HG03354 (cell line): ENCODE measurements at regions not wholly inside any gene's neighbourhood (a gene's known extent, or its start where the extent isn't known, plus 50 kb on each side); places are given as distances from the start of the nearest gene placed in this dataset.
"Not testable (repeated sequence)": the region's sequence is repeated elsewhere in the genome, so short reads cannot be mapped to it uniquely, and the experiment has no call there.

ENCODE experiments used
- ATAC-seq: cut with Tn5 transposase; IDR thresholded peaks from one replicate; pipeline ENCODE4 v1.9.1; 2021; ENCODE audit warnings: mild to moderate bottlenecking; ENCODE audit not compliant: unreplicated experiment, poor library complexity, severe bottlenecking

DNA sequence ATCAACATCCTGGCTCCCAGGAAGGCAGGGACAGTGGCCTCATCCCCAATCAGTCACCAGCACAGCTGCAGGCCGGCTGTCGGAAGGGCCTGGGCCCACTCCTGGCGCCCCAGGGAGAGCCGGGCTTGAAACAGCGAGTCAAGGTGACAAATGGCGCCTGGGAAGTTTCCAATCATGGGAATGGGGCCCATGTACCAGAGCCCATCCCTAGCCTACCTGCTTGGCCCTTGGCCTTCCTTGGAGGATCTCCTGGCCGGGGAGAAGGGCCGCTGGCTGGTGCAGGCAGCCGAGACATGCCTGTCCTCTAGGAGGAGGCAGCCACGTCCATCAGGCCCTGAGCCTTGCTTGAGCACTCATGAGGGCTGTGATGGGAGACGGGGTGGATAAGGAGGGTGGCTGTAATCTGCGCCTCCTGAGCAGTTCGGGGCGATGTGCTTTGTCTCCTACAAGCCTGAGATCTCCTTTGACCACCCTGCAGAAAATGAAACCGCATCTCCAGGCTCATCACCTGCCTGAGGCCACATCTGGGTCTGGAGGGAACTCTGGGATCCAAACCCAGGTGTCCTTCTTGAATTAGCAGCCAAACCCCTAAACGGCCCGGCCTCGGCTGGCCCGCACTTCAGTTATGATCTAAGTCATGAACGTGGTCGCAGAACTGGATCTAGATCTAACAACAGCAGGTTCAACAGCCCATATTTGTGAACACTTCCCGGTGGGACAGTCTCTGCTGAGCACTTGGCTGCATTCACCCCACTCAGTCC is 862.0 kb downstream of the TBC1D22A start:
- no peak for ATAC-seq

DNA sequence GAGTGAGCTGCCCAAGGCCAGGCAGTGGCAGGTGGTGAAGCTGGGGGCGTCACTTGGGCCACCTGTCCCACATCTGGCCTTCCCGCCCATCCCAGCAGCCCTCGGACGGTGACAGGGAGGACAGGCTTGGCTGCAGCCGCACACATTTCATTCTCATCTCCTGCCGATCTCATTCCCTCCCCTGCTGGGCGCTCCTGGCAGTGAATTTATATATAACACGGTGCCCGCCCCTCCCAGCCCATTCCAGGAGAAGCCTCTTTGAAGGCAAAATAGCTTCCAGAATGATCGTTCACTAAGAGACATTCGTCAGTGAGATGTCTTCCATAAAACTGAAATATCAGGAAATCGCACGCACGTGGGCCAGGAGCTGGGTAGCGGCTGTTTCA is 861.3 kb downstream of the TBC1D22A start:
- no peak for ATAC-seq

DNA sequence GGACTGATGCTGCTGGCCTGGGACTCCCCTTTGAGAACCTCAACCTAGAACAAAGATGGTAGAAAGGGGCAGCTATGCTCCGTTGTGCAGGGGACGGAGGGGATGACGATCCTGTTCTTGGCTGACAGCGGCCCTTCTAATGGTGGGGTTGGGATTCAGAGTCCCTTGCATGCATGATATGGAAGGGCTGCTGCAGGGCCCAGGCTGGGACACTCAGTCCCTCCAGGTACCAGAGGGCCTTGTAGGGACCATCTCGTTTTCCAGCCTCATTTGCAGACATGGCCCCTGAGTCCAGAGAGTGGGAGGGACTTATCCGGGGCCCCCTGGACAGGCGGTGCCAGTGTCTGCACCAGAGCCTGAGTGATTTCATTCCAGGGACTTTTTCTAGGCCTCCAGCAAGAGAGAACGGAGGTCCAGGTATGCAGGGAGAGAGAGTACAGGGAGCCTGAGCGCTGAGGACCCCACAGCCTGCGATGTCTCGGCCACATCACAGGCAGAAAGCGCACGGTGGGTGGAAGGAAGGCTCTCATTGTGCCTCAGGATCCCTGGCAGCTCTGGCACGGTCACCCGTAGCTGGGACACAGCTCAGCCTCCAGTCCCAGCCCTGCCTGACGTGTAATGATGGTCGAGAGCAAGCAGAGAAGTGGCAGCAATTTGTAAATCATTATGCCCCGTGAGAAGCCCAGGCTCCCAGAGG is 860.8 kb downstream of the TBC1D22A start:
- ATAC-seq = no peak

DNA sequence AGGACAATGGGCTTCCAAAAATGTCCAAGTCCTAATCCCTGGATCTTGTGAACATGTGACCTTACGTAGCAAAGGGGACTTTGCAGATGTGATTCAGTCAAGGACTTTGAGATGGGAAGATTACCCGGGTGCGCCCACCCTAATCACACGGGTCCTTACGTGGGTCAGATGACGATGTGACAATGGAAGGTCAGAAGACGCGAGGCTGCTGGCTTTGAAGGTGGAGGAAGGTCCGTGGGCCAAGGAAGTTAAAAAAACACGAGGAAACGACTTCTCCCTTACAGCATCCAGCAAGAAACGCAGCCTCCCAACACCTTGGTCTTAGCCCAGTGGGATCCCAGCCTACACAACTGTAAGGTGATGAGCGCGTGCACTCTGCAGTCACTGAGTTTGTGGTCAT is 860.1 kb downstream of the TBC1D22A start:
- ATAC-seq = no peak

DNA sequence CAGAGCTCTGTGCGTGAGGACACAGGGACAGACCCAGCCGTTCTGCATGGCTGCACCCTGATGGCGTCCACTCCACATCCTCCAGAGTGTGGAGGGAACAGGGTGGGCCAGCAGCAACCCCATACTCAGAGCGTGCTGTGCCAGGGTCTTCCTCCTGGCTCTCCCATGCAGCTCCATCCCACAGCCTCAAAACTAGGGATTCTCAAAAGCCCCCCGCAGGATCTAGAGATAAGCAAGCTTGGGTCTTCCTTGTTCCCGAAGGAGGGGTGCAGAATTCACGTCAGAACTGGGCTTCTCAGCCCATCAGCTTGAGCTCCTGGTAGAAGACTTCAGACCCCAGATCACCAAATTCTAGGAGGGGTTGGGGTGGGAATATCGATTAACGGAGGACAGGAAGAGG is 858.8 kb downstream of the TBC1D22A start:
- no peak for ATAC-seq

DNA sequence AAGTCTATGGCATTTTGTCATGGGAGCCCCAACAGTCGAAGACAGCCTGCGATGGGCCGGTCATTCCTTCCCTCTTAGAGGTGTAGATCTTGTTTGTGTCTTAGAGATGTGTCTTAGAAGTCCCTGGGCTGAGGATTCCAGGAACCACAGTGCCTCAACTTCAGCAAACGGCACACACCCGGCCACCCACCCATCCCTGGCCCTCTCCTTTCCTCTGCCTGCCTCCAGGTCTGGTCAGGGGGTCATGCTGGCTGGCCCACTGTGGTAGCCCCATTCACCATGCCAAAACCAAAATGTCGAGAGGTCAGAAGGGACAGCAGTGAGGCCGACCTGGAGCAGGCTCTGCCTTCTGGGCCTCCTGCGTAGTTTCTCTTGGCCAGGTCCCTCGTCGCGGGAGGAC is 857.9 kb downstream of the TBC1D22A start:
- ATAC-seq = no peak

DNA sequence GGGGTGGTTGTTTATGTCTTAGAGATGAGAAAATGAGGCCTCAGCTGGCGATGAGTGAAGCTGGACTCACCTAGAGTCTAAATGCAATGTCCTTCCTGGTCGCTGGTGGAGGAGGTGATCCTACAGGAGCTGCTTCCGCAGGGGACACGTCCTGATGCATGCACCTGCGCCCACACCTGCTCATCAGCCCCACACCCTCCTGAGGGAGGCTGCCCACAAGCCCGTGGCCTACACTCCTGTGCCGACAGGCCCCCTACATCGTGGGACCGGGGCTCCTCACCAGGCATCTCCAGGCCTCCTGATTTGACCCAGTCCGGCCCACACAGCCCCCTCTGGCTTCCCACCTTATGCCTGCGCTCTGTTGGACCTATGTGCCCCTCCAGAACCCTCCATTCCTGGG is 857.2 kb downstream of the TBC1D22A start:
- no peak for ATAC-seq

DNA sequence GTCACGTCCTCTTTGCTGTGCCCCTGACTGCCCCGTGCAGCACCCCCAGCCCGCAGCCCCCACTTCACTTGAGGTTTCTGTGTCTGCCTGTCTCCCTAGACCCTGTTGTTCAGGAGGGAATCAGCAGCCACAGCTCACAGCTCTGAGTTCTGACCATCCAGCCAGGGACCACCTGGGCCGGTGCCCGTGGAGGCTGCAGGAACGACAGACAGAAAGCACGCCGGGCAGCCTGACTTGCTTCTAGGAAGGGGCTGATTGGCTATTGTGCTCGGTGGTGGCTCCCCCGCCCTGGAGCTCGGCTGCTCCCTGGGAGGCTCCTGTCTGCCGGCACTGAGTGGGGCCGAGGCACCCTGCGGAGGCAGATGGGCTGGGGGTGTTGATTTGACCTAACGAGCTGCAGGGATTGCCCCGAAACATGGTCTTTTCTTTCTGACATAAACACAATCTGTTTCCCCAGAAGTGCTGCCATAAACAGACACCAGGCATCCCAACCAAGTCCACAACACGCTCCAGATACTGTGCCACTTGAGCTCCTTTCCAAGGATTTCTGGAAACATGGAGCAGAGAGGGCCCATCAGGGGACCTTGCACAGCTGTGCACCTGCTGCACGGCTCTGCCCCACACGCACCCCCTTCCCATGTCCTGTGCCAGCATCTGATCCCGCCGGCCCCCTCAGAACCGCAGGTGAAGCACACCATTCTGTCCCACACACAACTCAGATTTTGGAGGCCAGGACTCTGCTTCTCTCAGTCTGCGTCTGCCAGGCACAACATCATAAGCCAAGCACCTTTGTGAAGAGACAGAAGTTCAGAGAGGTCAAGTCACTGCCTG is 855.9 kb downstream of the TBC1D22A start:
- ATAC-seq = no peak

DNA sequence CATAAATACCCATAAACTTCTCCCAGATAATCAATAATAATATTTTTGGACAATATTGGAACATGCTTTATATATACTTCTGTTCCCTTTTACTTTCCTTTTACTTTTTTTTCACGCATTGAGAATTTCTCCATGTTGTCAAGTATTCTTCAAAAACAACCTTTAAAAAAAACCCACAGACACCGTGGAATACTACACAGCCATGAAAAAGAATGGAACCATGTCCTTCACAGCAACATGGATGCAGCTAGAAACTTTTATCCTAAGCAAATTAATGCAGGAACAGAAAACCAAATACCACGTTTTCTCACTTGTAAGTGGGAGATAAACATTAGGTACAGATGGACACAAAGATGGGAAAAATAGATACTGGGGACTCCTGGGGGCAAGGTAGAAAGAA is 854.7 kb downstream of the TBC1D22A start:
- ATAC-seq = no peak

DNA sequence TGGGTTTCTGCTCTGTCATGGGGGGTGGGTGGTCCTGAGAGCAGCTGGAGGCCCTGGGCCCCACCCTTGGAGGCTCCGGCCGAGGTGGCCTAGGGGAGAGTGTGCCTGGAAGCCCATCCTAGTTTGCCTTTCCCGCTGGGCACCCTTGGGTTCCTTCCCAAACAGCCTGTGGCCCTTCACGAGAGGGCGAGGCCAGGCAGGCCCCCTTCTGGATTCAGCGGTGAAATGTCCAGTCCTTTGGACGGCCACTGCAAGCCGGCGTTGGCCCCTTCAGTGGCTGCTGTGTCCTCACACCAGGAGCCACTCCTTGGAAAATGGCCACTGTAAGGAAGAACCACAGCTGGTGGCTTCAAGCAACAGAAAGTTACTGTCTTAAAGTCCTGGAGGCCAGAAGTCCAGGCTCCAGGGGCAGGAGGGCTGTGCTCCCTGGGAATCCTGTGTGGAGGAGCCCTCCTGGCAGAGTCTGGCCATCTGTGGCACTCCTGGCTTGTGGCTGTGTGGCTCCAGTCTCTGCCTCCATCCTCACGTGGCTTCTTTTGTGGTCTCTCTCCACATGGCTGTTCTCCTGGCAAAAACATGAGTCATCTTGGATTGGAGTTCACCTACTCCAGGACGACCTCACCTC is 854.1 kb downstream of the TBC1D22A start:
- no peak for ATAC-seq

DNA sequence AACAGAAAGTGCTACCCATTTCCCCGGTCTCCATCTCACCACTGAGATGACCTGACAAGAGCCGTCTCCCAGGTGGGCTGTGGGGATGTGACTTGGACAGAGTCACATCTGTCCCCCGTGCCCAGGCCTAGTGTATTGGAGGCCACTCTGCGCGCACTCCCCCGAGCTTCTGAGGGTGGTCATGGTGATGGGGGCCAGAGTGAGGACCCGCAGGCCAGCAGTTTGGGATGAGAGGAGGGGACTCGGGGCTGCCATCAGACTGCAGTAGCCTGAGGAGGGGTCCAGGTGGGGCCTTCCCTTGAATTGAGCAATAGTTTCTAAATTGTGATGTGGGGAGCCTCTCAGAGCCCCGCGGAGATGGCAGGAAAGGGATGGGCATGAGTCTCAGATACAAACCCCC is 852.6 kb downstream of the TBC1D22A start:
- ATAC-seq = no peak

DNA sequence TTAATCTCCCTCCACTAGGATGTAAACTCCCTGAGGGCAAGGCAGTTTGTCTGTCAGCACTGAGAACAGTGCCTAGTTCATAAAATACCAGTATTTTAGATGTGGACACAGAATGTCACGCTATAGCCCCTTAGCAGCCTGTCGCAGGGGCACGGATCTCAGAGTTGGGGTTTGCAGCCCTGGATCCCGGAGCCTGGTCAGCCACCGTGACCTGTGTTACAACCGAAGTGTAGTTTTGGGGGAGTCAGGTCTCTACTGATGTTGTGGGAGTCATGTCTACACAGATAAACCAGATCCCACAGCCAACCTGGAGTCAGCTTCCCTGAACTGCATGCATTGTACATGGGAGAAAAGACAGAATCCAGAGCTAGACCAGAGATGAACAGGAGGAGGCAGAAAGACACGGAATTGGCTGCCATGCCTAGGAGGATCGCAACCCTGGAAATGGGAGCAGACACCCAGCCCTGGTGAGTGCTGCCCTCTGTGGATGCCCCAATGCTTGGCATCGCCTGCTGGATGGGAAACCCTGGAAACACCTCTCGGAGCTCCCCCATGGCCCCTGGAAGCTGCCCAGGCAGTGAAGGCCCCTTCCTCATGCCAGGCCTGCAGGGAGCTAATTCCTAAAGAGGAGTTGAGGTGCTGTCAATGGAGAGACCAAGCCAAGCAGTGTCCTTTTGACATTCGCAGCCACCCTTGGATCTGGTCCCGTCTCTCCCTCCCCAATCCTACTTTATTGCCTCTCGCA is 851.3 kb downstream of the TBC1D22A start:
- no peak for ATAC-seq

DNA sequence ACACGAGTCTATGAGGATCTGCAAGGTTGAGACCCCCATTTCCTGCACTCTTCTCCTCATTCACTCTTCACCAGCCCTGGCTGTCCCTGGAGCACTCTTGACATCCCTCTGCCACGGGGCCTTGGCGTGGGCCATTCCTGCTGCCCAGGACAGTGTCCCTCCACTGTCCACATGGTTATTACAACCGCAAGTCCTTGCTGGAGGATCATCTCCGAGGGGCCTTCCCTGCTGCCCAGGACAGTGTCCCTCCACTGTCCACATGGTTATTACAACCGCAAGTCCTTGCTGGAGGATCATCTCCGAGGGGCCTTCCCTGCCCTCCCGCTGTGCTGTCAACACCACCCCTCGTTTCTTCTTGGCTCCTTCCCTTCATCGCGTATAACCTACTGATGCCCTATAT is 850.7 kb downstream of the TBC1D22A start:
- not testable (repeated sequence) for ATAC-seq

DNA sequence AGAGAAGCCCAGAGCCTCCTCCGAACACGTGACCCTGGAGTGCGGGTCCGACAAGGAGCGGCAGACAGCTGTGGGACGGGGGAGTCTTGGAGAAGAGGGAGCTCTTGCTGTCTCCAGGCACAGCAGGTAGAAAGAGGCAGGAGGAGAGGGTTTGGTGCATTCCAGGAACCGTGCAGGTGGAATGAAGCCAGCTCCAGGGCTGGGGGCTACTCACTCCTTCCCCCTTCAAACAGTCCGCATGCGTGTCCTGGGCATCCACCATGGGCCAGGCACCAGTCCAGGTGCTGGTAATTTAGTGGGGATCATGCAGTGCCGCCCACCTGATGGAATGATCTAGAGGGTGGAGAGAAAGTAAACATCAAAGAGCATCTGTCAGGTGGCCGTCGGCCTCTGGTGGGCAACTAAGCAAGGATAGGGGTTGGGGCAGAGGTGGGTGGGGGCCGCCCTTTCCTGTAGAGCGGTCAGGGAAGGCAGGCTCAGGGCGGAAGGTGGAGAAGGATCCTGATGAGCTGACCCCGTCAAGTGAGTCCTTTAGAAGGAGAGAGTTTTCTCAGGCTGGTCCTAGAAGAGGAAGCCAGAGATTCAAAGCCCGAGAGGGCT is 850.0 kb downstream of the TBC1D22A start:
- no peak for ATAC-seq

DNA sequence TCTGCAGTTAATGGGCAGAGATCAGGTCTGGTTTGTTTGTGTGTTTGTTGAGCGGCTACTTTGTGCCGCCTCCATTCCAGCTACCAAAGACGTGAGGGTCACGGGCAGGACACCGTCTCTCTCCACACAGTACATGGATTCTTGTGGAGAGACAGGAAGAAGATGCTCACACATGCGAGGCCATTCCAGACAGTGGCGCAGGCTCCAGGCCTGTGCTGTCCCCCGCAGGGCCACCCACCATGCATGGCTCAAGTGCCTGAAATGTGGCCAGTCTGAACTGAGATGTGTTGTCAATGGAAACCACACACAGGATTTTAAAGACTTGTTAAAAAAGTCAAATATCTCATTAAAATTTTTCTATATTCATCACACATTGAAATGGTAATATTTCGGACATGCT is 848.3 kb downstream of the TBC1D22A start:
- no peak for ATAC-seq

DNA sequence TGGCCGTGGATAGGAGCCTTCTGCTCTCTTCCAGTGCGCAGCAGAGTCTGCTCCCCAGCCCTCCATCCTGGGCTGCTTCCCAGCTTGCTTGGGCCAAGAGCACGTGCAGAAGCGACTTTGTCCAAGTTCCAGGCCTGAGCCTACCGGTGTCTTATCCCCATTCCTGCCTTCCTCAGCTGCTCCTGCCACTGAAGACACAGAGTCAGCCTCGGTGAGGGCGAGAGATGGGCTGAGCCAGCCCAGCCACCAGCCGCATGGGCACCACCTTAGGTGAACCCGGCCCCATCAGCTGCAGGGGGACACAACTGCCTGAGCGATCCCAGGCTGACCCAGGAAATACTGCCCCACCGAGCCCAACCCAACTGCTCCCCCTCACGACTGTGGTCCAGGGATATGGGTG is 847.8 kb downstream of the TBC1D22A start:
- no peak for ATAC-seq

DNA sequence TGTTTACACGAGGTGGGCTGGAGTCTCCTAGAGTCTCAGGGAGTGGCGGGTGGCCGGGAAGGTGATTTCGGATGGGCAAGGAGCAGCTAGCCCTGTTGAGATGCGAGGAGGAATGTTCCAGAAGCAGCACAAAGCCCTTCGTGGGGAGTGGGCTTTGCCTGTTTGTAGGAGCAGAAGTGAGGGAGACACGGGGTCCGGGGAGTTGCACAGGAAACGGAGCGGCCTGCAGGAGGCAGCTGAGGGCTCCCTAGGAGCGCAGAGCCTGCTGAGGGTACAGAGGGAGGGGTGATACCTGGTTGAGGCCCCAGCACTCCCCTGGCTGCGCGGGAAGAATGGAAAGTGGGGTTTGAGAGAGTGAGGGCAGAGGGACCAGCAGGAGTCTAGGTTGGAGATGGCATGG is 847.2 kb downstream of the TBC1D22A start:
- ATAC-seq = no peak

DNA sequence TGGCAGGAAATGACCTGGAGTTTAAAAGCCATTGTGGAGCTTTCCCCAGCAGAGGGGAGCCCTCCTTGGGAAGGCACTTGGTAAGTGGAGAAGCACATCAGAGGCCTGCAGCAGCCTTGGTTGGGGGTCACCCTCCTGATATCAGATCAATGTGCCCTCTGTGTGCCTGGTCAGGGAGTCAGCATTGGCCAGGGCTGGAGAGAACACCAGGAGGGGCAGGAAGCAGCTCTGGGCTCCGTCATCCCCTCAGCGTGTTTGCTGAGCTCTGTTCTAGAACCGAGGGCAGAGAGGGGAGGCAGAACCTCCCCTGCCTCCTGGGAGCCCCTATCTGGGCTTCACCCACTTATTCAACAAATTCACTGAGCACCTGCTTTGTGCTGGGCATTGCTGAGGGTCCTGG is 846.0 kb downstream of the TBC1D22A start:
- ATAC-seq = no peak

DNA sequence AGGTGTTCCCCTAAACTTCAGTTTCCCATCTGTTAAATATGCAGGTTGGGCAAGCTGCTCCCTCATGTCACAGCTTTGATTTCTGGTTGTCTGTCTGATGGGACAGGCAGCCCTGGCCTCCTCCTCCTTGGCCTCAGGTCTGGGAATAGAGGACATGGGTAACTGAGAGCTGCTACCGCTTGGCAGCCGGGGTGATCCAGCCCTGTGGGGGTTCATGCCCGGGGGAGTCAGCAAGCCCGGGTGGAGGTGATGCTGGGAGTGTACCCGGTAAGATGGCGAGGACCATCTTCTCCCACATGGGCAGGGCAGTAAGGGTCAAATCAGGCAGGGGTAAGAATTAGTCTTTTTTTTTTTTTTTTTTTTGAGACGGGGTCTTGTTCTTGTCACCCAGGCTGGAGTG is 845.0 kb downstream of the TBC1D22A start:
- ATAC-seq = no peak
